ENCODE measurements at regions not wholly inside any gene's neighbourhood (a gene's known extent, or its start where the extent isn't known, plus 50 kb on each side); places are given as distances from the start of the nearest gene placed in this dataset.

DNA sequence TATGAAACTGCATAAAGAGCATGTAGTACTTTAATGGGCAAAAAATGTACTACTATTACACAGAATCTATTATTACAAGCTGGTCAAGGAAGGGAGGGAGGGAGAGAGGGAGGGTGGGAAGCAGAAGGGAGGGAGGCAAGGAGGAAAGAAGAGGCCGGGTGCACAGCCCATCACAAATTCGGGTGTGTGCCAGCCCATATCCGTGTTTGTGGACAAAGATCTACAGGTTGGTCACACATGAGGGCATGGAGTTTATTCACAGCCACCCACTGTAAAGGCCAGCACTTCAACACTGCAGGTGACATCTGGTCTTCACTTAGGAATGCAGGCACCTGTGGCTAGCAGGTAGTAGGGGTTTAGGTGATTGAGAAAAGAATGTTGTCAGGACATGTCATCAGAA lies 352.5 kb upstream of the NBEA start:
- no CpG with 5 or more reads among the region's 3 CpGs for WGBS, 2 donors (ENCODE audit: extremely low coverage in 2 of 2, insufficient read length in 2 of 2, insufficient replicate concordance in 1 of 2)

DNA sequence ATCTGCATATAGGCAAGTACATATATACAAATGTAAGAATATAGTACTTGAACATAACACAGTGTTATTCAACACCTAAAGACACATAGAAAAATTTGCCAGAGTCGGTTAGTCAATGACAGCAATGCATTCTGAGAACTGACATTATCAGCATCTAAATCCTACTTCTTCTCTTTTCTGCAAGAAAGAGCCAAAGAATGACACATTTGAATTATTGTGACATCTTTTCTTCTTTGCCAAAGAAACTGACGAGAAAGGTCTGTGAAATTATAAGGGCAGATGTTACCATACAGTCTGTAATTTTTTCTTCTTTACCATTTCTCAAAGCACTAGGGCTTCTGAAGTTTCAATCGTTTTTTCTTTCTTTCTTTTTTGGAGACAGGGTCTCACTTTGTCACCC lies 350.9 kb upstream of the NBEA start:
- H3K23ac ChIP-seq (ENCODE audit: low read depth, low read length, poor library complexity): no peak overlapping the region
- H2BK5ac ChIP-seq (ENCODE audit: low read length): no peak overlapping the region
- H3K4ac ChIP-seq (ENCODE audit: low read length): no peak overlapping the region
- no peak overlapping the region for H3K4me2 ChIP-seq (ENCODE audit: insufficient read depth, low read length, poor library complexity, severe bottlenecking)
- H4K8ac ChIP-seq (ENCODE audit: low read depth, low read length): no peak overlapping the region
- no peak for DNase-seq (ENCODE audit: low spot score)
- H2AK5ac ChIP-seq (ENCODE audit: low read depth, low read length): no peak overlapping the region
- no peaks in the 10 kb centered on the region for H3K27me3 ChIP-seq (ENCODE audit: control insufficient read depth in 3 of 3, insufficient read depth in 3 of 3, low read depth in 1 of 3, low read length in 3 of 3)
- peaks cover 0 to 4% of the 10 kb centered on the region in 2 donors for H3K4me1 ChIP-seq (ENCODE audit: control insufficient read depth in 2 of 2, insufficient read depth in 1 of 2, low read depth in 1 of 2, low read length in 2 of 2)
- no peak overlapping the region for H2BK12ac ChIP-seq (ENCODE audit: low read length)
- no peak overlapping the region for H2BK15ac ChIP-seq (ENCODE audit: low read length)
- H3K9me3 ChIP-seq (replicated peaks in 1 of 2; ENCODE audit: control insufficient read depth in 2 of 2, insufficient read depth in 1 of 2, low read depth in 1 of 2, low read length in 2 of 2): no peaks in the 10 kb centered on the region
- no peak overlapping the region for H3K18ac ChIP-seq (ENCODE audit: low read length)
- no peak overlapping the region for H2AFZ ChIP-seq (ENCODE audit: low read length)
- no peaks in the 10 kb centered on the region for H3K79me1 ChIP-seq (ENCODE audit: low read depth, low read length)
- WGBS, 2 donors (ENCODE audit: extremely low coverage in 2 of 2, insufficient read length in 2 of 2, insufficient replicate concordance in 1 of 2): no CpG with 5 or more reads among the region's 3 CpGs
- H3K27ac ChIP-seq (replicated peaks; ENCODE audit: low read length): no peak overlapping the region
- no peak overlapping the region for H2BK120ac ChIP-seq (ENCODE audit: low read depth, low read length)
- no peaks in the 10 kb centered on the region for H3K36me3 ChIP-seq (replicated peaks in 1 of 2; ENCODE audit: control insufficient read depth in 2 of 2, insufficient read depth in 2 of 2, low read length in 2 of 2)
- H3K14ac ChIP-seq (ENCODE audit: low read length): no peak overlapping the region
- H4K91ac ChIP-seq (ENCODE audit: low read depth, low read length, poor library complexity): no peak overlapping the region
- no peak overlapping the region for H3K4me3 ChIP-seq (ENCODE audit: low read length in 2 of 2)
- H3K9ac ChIP-seq (ENCODE audit: low read depth, low read length, poor library complexity): no peak overlapping the region

More for the DNA sequence above, 352.5 kb upstream of the NBEA start:
- Histone ChIP-seq H3K27ac (replicated peaks; ENCODE audit: low read length) (no peak overlapping the region), H4K91ac (ENCODE audit: low read depth, low read length, poor library complexity) (no peak overlapping the region), H3K9me3 (replicated peaks in 1 of 2; ENCODE audit: control insufficient read depth in 2 of 2, insufficient read depth in 1 of 2, low read depth in 1 of 2, low read length in 2 of 2) (no peaks in the 10 kb centered on the region), H3K4me3 (ENCODE audit: low read length in 2 of 2) (no peak overlapping the region), H2BK120ac (ENCODE audit: low read depth, low read length) (no peak overlapping the region), H2BK15ac (ENCODE audit: low read length) (no peak overlapping the region), H3K36me3 (replicated peaks in 1 of 2; ENCODE audit: control insufficient read depth in 2 of 2, insufficient read depth in 2 of 2, low read length in 2 of 2) (no peaks in the 10 kb centered on the region), H3K4ac (ENCODE audit: low read length) (no peak overlapping the region), H3K18ac (ENCODE audit: low read length) (no peak overlapping the region), H2AK5ac (ENCODE audit: low read depth, low read length) (no peak overlapping the region), H3K4me2 (ENCODE audit: insufficient read depth, low read length, poor library complexity, severe bottlenecking) (no peak overlapping the region), H3K79me1 (ENCODE audit: low read depth, low read length) (no peaks in the 10 kb centered on the region), H3K4me1 (ENCODE audit: control insufficient read depth in 2 of 2, insufficient read depth in 1 of 2, low read depth in 1 of 2, low read length in 2 of 2) (peaks cover 0 to 4% of the 10 kb centered on the region in 2 donors), H3K9ac (ENCODE audit: low read depth, low read length, poor library complexity) (no peak overlapping the region), H3K27me3 (ENCODE audit: control insufficient read depth in 3 of 3, insufficient read depth in 3 of 3, low read depth in 1 of 3, low read length in 3 of 3) (no peaks in the 10 kb centered on the region), H4K8ac (ENCODE audit: low read depth, low read length) (no peak overlapping the region), H2BK12ac (ENCODE audit: low read length) (no peak overlapping the region), H3K23ac (ENCODE audit: low read depth, low read length, poor library complexity) (no peak overlapping the region), H2BK5ac (ENCODE audit: low read length) (no peak overlapping the region), H3K14ac (ENCODE audit: low read length) (no peak overlapping the region), H2AFZ (ENCODE audit: low read length) (no peak overlapping the region)
- DNase-seq (ENCODE audit: low spot score): no peak

DNA sequence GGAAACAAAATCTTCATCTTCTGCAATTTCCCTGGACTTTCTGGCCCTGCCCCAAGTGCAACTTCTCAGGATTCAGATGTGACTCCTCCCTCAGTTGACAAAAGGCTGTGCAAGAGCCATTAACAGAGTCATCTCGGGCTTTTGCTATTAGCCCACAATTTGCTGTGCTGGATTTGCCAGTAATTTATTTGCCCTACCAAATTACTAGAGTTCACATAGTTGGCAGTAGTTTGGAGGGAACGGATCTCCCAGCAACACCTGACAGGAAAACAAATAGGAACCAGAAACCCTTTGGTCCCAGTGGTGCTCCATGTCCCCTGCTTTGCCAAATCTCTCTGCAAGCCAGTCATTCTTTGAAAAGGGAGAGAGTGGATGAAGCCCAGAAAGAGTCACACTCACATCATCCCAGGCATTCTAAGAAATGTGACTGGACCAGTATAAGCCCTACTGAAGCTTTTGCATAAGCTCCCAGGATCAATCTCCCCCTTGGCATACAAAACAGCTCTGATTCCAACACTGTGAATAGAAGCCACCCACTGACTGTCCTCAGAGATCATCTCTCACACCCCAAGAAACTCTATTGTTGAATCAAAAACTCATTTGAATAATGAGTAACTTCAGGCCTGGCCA lies 350.1 kb upstream of the NBEA start:
- H3K27me3 ChIP-seq (ENCODE audit: control insufficient read depth in 3 of 3, insufficient read depth in 3 of 3, low read depth in 1 of 3, low read length in 3 of 3): no peaks in the 10 kb centered on the region
- H4K8ac ChIP-seq (ENCODE audit: low read depth, low read length): no peak overlapping the region
- no peaks in the 10 kb centered on the region for H3K79me1 ChIP-seq (ENCODE audit: low read depth, low read length)
- H2BK5ac ChIP-seq (ENCODE audit: low read length): no peak overlapping the region
- H3K4me3 ChIP-seq (ENCODE audit: low read length in 2 of 2): no peak overlapping the region
- no peak overlapping the region for H3K4me2 ChIP-seq (ENCODE audit: insufficient read depth, low read length, poor library complexity, severe bottlenecking)
- no peaks in the 10 kb centered on the region for H3K9me3 ChIP-seq (replicated peaks in 1 of 2; ENCODE audit: control insufficient read depth in 2 of 2, insufficient read depth in 1 of 2, low read depth in 1 of 2, low read length in 2 of 2)
- no CpG with 5 or more reads among the region's 2 CpGs for WGBS, 2 donors (ENCODE audit: extremely low coverage in 2 of 2, insufficient read length in 2 of 2, insufficient replicate concordance in 1 of 2)
- H3K36me3 ChIP-seq (replicated peaks in 1 of 2; ENCODE audit: control insufficient read depth in 2 of 2, insufficient read depth in 2 of 2, low read length in 2 of 2): no peaks in the 10 kb centered on the region
- H2BK15ac ChIP-seq (ENCODE audit: low read length): no peak overlapping the region
- H3K4me1 ChIP-seq (ENCODE audit: control insufficient read depth in 2 of 2, insufficient read depth in 1 of 2, low read depth in 1 of 2, low read length in 2 of 2): peaks cover 0 to 4% of the 10 kb centered on the region in 2 donors
- DNase-seq (ENCODE audit: low spot score): no peak
- H3K23ac ChIP-seq (ENCODE audit: low read depth, low read length, poor library complexity): no peak overlapping the region
- no peak overlapping the region for H3K9ac ChIP-seq (ENCODE audit: low read depth, low read length, poor library complexity)
- no peak overlapping the region for H2AFZ ChIP-seq (ENCODE audit: low read length)
- no peak overlapping the region for H4K91ac ChIP-seq (ENCODE audit: low read depth, low read length, poor library complexity)
- no peak overlapping the region for H3K27ac ChIP-seq (replicated peaks; ENCODE audit: low read length)
- H2AK5ac ChIP-seq (ENCODE audit: low read depth, low read length): no peak overlapping the region
- H3K4ac ChIP-seq (ENCODE audit: low read length): no peak overlapping the region
- no peak overlapping the region for H2BK12ac ChIP-seq (ENCODE audit: low read length)
- no peak overlapping the region for H2BK120ac ChIP-seq (ENCODE audit: low read depth, low read length)
- no peak overlapping the region for H3K18ac ChIP-seq (ENCODE audit: low read length)
- H3K14ac ChIP-seq (ENCODE audit: low read length): no peak overlapping the region

DNA sequence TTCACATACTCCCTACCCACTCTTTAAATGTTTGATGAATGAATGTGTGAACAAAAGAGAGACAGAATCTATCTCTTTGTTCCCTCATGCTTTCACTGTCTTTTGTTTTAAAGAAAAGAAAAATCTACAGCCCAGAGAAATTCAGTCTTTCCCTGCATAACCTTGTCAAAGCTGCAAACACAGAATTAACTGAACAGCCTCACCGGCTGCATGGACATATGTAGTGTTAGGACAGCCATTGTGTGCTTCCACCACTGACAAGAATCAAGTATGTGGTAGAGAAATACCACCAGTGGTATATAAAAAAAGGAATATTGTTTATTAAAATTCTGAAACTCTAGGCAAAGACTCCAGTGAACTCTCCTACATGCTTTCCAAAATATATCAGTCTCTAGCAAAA lies 348.4 kb upstream of the NBEA start:
- H2BK5ac ChIP-seq (ENCODE audit: low read length): no peak overlapping the region
- H3K23ac ChIP-seq (ENCODE audit: low read depth, low read length, poor library complexity): no peak overlapping the region
- no peak overlapping the region for H3K4me2 ChIP-seq (ENCODE audit: insufficient read depth, low read length, poor library complexity, severe bottlenecking)
- no peaks in the 10 kb centered on the region for H3K9me3 ChIP-seq (replicated peaks in 1 of 2; ENCODE audit: control insufficient read depth in 2 of 2, insufficient read depth in 1 of 2, low read depth in 1 of 2, low read length in 2 of 2)
- no peak overlapping the region for H3K4ac ChIP-seq (ENCODE audit: low read length)
- no peaks in the 10 kb centered on the region for H3K79me1 ChIP-seq (ENCODE audit: low read depth, low read length)
- H3K27me3 ChIP-seq (ENCODE audit: control insufficient read depth in 3 of 3, insufficient read depth in 3 of 3, low read depth in 1 of 3, low read length in 3 of 3): no peaks in the 10 kb centered on the region
- WGBS, 2 donors (ENCODE audit: extremely low coverage in 2 of 2, insufficient read length in 2 of 2, insufficient replicate concordance in 1 of 2): no CpG with 5 or more reads among the region's 1 CpG
- H2BK15ac ChIP-seq (ENCODE audit: low read length): no peak overlapping the region
- no peak overlapping the region for H3K14ac ChIP-seq (ENCODE audit: low read length)
- H3K18ac ChIP-seq (ENCODE audit: low read length): no peak overlapping the region
- H2AFZ ChIP-seq (ENCODE audit: low read length): no peak overlapping the region
- H2AK5ac ChIP-seq (ENCODE audit: low read depth, low read length): no peak overlapping the region
- H3K4me1 ChIP-seq (ENCODE audit: control insufficient read depth in 2 of 2, insufficient read depth in 1 of 2, low read depth in 1 of 2, low read length in 2 of 2): peaks cover 0 to 4% of the 10 kb centered on the region in 2 donors
- no peak overlapping the region for H3K27ac ChIP-seq (replicated peaks; ENCODE audit: low read length)
- no peak for DNase-seq (ENCODE audit: low spot score)
- no peak overlapping the region for H3K4me3 ChIP-seq (ENCODE audit: low read length in 2 of 2)
- H3K9ac ChIP-seq (ENCODE audit: low read depth, low read length, poor library complexity): no peak overlapping the region
- no peaks in the 10 kb centered on the region for H3K36me3 ChIP-seq (replicated peaks in 1 of 2; ENCODE audit: control insufficient read depth in 2 of 2, insufficient read depth in 2 of 2, low read length in 2 of 2)
- no peak overlapping the region for H2BK120ac ChIP-seq (ENCODE audit: low read depth, low read length)
- H4K91ac ChIP-seq (ENCODE audit: low read depth, low read length, poor library complexity): no peak overlapping the region
- H2BK12ac ChIP-seq (ENCODE audit: low read length): no peak overlapping the region
- H4K8ac ChIP-seq (ENCODE audit: low read depth, low read length): no peak overlapping the region

Data from neuronal stem cell (in vitro differentiated cells).